ENCODE measurements at regions not wholly inside any gene's neighbourhood (a gene's known extent, or its start where the extent isn't known, plus 50 kb on each side); places are given as distances from the start of the nearest gene placed in this dataset.

DNA sequence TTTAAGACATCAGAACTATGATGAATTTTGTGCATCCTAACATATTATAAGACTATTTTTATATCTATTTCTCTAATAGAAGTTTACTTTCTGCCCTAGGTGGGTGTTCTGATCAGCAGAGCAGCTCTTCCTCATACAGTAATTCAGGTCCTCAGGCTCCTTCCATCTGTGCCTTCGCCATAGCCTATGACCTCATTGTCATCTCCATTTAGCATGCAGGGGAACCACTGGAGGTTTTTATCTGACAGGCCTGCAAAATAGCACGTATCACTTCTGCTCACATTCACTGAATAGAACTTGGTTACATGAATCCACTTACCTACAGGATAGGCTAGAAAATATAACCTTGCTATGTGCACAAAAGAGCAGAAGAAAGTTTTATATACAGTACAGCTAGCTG lies 159.4 kb upstream of the CCNH start:
- TF ChIP-seq, protein P1, sequence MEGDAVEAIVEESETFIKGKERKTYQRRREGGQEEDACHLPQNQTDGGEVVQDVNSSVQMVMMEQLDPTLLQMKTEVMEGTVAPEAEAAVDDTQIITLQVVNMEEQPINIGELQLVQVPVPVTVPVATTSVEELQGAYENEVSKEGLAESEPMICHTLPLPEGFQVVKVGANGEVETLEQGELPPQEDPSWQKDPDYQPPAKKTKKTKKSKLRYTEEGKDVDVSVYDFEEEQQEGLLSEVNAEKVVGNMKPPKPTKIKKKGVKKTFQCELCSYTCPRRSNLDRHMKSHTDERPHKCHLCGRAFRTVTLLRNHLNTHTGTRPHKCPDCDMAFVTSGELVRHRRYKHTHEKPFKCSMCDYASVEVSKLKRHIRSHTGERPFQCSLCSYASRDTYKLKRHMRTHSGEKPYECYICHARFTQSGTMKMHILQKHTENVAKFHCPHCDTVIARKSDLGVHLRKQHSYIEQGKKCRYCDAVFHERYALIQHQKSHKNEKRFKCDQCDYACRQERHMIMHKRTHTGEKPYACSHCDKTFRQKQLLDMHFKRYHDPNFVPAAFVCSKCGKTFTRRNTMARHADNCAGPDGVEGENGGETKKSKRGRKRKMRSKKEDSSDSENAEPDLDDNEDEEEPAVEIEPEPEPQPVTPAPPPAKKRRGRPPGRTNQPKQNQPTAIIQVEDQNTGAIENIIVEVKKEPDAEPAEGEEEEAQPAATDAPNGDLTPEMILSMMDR (IDR thresholded peaks at IDR 0.05): no peak
- TF ChIP-seq POLR2A (IDR thresholded peaks at IDR 0.05): no peak

Measured in body of pancreas (tissue), 4 donors.